ENCODE measurements at regions not wholly inside any gene's neighbourhood (a gene's known extent, or its start where the extent isn't known, plus 50 kb on each side); places are given as distances from the start of the nearest gene placed in this dataset.

DNA sequence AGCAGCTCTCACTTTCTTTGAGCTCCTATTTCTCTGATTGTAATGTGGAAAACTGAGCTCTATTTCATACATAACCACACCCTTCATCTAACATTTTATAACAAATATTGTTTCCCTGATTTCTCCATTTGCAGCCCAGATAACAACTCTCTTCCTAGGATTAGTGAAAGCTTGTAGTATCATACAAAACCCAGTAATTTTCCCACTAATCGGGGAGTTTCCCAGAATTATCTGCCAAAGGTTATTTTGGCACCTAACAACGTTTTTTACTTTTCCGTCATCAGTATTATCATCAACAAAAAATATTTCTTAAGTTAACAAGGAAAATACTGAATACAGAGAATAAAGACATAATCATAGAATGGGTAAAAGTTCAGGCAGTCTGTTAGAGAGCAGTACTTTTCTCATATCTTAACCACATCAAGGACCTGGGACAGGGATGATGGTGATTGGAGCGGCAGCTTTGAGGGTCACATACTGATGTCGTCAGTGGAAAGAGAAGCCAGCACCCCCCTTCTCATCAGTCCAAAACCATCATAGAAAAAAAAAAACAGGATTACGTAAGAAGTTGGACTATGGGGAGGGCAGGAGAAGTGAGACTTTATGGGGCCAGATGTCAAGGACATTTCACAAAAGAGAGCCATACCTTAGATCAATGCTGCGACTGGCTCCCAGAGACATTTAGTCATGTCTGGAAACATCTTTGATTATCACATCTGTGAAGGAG lies 166.1 kb upstream of the TNFAIP3 start:
- Mint-ChIP-seq H3K27me3 (ENCODE audit: unreplicated experiment) (peaks cover 8% of the 10 kb centered on the region), H3K4me3 (ENCODE audit: unreplicated experiment) (no peak overlapping the region), H3K9me3 (ENCODE audit: unreplicated experiment) (no peaks in the 10 kb centered on the region), H3K27ac (ENCODE audit: unreplicated experiment) (no peak overlapping the region), H3K36me3 (ENCODE audit: low read depth, unreplicated experiment) (no peaks in the 10 kb centered on the region), H3K4me1 (ENCODE audit: unreplicated experiment) (peaks cover 39% of the 10 kb centered on the region)
- no peak for DNase-seq (ENCODE audit: low spot score)
- TF ChIP-seq CTCF (IDR thresholded peaks at IDR 0.05; ENCODE audit: unreplicated experiment) = no peak

- TF ChIP-seq CTCF (IDR thresholded peaks at IDR 0.05; ENCODE audit: unreplicated experiment) = no peak
- Mint-ChIP-seq H3K4me1 (ENCODE audit: unreplicated experiment) (peaks cover 28% of the 10 kb centered on the region), H3K27me3 (ENCODE audit: unreplicated experiment) (peaks cover 8% of the 10 kb centered on the region), H3K27ac (ENCODE audit: unreplicated experiment) (no peak overlapping the region), H3K36me3 (ENCODE audit: low read depth, unreplicated experiment) (no peaks in the 10 kb centered on the region), H3K9me3 (ENCODE audit: unreplicated experiment) (no peaks in the 10 kb centered on the region), H3K4me3 (ENCODE audit: unreplicated experiment) (no peak overlapping the region)
- no peak for DNase-seq (ENCODE audit: low spot score)
Measured at GRCh38 chr6:137701942-137702341, 165.1 kb upstream of the TNFAIP3 start.

DNA sequence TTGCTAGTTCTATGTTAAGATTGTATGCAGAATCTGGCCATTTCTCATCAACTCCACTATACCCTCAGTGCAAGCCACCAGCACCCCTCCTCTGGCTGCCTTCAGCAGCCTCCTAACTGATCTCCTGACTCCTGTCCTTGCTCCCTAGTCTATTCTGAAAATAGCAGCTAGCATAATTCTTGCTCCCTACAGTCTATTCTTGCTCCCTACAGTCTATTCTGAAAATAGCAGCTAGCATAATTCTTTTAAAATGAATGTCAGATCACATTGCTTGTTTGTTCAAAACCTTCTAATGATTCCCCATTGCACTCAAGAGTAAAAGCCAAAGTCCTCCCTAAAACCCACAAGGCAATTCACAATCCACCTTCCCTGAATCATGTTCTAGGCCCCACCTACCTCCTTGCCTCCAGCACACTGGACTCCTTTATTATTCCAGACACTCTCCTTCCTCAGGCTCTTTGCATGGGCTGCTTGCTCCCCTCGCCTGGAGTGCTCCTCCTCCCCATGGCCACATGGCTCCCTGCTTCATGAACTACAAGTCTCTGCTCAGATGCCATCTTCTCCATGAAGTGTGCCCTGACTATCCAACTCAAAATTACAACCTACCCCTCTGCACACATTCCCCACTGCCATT lies 164.2 kb upstream of the TNFAIP3 start:
- Mint-ChIP-seq H3K4me1 (ENCODE audit: unreplicated experiment) (peaks cover 20% of the 10 kb centered on the region), H3K36me3 (ENCODE audit: low read depth, unreplicated experiment) (no peaks in the 10 kb centered on the region), H3K27ac (ENCODE audit: unreplicated experiment) (no peak overlapping the region), H3K27me3 (ENCODE audit: unreplicated experiment) (peaks cover 8% of the 10 kb centered on the region), H3K9me3 (ENCODE audit: unreplicated experiment) (no peaks in the 10 kb centered on the region), H3K4me3 (ENCODE audit: unreplicated experiment) (no peak overlapping the region)
- TF ChIP-seq CTCF (IDR thresholded peaks at IDR 0.05; ENCODE audit: unreplicated experiment) = no peak
- DNase-seq (ENCODE audit: low spot score) = no peak

DNA sequence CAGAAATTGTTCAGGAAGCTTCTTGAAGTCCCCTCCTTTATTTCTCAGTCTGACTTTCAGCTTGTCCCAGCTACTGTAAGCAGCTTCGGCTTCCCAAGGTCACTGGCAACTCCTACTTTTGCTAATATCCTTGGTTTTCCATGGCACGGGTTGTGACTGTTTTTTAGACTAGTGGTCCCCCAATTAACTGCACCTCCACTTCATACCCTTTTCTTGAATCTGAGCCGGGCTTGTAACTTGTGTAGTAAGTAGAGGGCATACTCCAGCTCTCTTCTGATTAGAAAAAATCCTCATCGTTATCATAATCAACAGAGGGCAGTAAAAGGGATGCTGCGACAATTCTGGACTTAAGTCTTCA lies 162.3 kb upstream of the TNFAIP3 start:
- Mint-ChIP-seq H3K36me3 (ENCODE audit: low read depth, unreplicated experiment) (no peaks in the 10 kb centered on the region), H3K4me1 (ENCODE audit: unreplicated experiment) (peaks cover 8% of the 10 kb centered on the region), H3K27me3 (ENCODE audit: unreplicated experiment) (no peaks in the 10 kb centered on the region), H3K9me3 (ENCODE audit: unreplicated experiment) (no peaks in the 10 kb centered on the region), H3K4me3 (ENCODE audit: unreplicated experiment) (no peak overlapping the region), H3K27ac (ENCODE audit: unreplicated experiment) (no peak overlapping the region)
- no peak for TF ChIP-seq CTCF (IDR thresholded peaks at IDR 0.05; ENCODE audit: unreplicated experiment)
- no peak for DNase-seq (ENCODE audit: low spot score)

All from endothelial cell (in vitro differentiated cells).